Liver (tissue), 3 donors: ENCODE measurements at regions not wholly inside any gene's neighbourhood (a gene's known extent, or its start where the extent isn't known, plus 50 kb on each side); places are given as distances from the start of the nearest gene placed in this dataset.

Experiments
- ATF3 ChIP-seq: IDR thresholded peaks from 2 replicates; pipeline ENCODE4 v1.6.1; 2016; ENCODE audit warnings: antibody characterized with exemption
- CTCF ChIP-seq: fragments of 150-350 bp; IDR thresholded peaks from 2 replicates; pipeline ENCODE4 v1.5.1; 2017; ENCODE audit warnings: improper control_type of control experiment, low read depth, low read length; ENCODE audit not compliant: missing input control
- EGR1 ChIP-seq, 2 donors: IDR thresholded peaks; 2 replicates each; pipeline ENCODE4 v1.6.1; 2016 to 2018; ENCODE audit warnings: antibody characterized with exemption in 2 of 2, low read depth in 2 of 2
- GABPA ChIP-seq, 2 donors: IDR thresholded peaks in 1 of 2; conservative IDR thresholded peaks in 1 of 2; 2 replicates each; pipeline ENCODE4 v1.6.1; 2016; ENCODE audit warnings: antibody characterized with exemption in 2 of 2, mild to moderate bottlenecking in 1 of 2, moderate library complexity in 1 of 2
- JUND ChIP-seq, 2 donors: IDR thresholded peaks; 2 replicates each; pipeline ENCODE4 v1.6.1; 2016; ENCODE audit warnings: antibody characterized with exemption in 2 of 2
- MAX ChIP-seq: IDR thresholded peaks from 2 replicates; pipeline ENCODE4 v1.6.1; 2016; ENCODE audit warnings: antibody characterized with exemption
- RAD21 ChIP-seq, 2 donors: IDR thresholded peaks; 2 replicates each; pipeline ENCODE4 v1.6.1; 2016; ENCODE audit warnings: antibody characterized with exemption in 2 of 2, mild to moderate bottlenecking in 2 of 2
- REST ChIP-seq: IDR thresholded peaks from 2 replicates; pipeline ENCODE4 v1.6.1; 2016; ENCODE audit warnings: antibody characterized with exemption, mild to moderate bottlenecking
- RXRA ChIP-seq, 2 donors: IDR thresholded peaks; 2 replicates each; pipeline ENCODE4 v1.6.1; 2017 to 2018; ENCODE audit warnings: antibody characterized with exemption in 2 of 2, mild to moderate bottlenecking in 1 of 2
- SP1 ChIP-seq: IDR thresholded peaks from 2 replicates; pipeline ENCODE4 v1.6.1; 2018; ENCODE audit warnings: antibody characterized with exemption, mild to moderate bottlenecking
- ZBTB33 ChIP-seq: IDR thresholded peaks from 2 replicates; pipeline ENCODE4 v1.6.1; 2016; ENCODE audit warnings: antibody characterized with exemption
- donor health status: healthy.
- donor health status: healthy.

- TF ChIP-seq JUND (IDR thresholded peaks at IDR 0.05): no peak
- TF ChIP-seq CTCF: no peak
- TF ChIP-seq GABPA (IDR thresholded peaks at IDR 0.05 in 1 of 2, conservative IDR thresholded peaks at IDR 0.05 in 1 of 2): no peak
- TF ChIP-seq ZBTB33: no peak
- no peak for TF ChIP-seq RXRA (IDR thresholded peaks at IDR 0.05)
- TF ChIP-seq REST: no peak
- TF ChIP-seq ATF3: no peak
- no peak for TF ChIP-seq EGR1 (IDR thresholded peaks at IDR 0.05; ENCODE audit: low read depth in 2 of 2)
- TF ChIP-seq RAD21 (IDR thresholded peaks at IDR 0.05): no peak
- no peak for TF ChIP-seq SP1
- no peak for TF ChIP-seq MAX
Observed at GRCh38 chr3:164655462-164655861, 422.8 kb downstream of the SI start.
